GM18951 (cell line): ENCODE measurements at regions not wholly inside any gene's neighbourhood (a gene's known extent, or its start where the extent isn't known, plus 50 kb on each side); places are given as distances from the start of the nearest gene placed in this dataset.
"Not testable (repeated sequence)": the region's sequence is repeated elsewhere in the genome, so short reads cannot be mapped to it uniquely, and the experiment has no call there.

Experiments used
- POLR2A ChIP-seq: IDR thresholded peaks from 4 replicates; pipeline ENCODE4 v1.6.1; 2011; ENCODE audit warnings: mild to moderate bottlenecking; ENCODE audit not compliant: insufficient read length, insufficient read depth; ENCODE audit errors: extremely low read depth
- in situ Hi-C: fragments of 300-500 bp; cut with MboI; formaldehyde crosslinking; loops from one replicate; pipeline ENCODE4 v1.12.0; 2022; ENCODE audit warnings: low sequenced_read_pairs, mixed read lengths, inconsistent platforms; ENCODE audit not compliant: unreplicated experiment

GRCh38 chr13:76331943-76332712 lies 554.1 kb downstream of the KCTD12 start:
- no peak for TF ChIP-seq POLR2A
- in situ Hi-C loops = no loop called here

DNA sequence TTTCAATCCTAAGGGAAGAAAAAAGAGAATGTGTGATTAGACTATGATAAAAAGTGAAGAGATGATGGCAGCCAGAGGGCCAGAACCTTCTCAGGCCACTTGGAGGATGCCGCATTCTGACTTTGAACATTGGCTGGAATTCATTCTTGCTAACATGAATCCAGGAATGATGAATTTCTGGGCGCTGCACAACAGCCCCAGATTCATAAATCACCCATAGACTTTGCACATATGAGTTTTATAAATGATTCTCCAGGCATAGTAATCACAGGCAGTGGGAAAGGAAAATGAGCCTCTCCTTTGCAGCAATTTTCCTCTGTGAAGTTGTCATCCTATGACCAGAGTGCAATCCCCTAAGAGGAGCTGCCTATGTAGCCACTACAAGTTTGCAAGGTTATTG lies 555.4 kb downstream of the KCTD12 start:
- TF ChIP-seq POLR2A = no peak
- in situ Hi-C loops = no loop called here

DNA sequence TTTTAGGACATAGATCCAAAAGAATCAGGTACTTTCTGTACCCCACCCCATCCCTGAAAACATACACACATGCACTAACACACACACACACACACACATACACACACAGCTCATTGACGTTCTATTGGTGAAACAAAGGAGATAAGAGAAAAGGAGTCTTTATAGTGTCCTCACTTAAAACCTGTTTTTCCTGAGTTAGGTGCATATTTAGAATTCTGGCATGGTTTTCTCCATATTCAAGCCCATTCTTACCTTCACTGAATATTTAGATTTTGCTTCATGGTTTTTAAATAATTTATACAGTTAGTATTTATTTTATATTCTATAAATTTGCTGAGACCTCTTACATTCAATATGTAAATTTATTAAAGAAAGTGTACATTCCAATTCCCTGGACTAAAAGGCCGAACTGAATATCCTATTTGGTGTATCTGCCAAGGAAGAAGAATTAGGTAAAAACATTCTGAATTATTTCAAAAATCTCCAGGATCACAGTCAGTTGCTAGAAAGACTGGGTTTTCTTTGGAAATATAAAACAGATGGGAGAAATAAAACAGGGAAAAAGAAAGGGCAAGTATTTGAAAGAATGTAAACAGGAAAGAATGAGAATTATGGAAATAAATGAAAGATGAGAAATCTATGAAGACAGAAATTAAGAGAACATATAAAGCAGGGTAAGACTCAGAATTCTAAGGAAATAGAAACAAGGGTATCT lies 556.2 kb downstream of the KCTD12 start:
- in situ Hi-C loops = no loop called here
- TF ChIP-seq POLR2A = no peak

GRCh38 chr13:76329004-76329403 lies 557.2 kb downstream of the KCTD12 start:
- in situ Hi-C loops = no loop called here
- TF ChIP-seq POLR2A = no peak

- in situ Hi-C loops = no loop called here
- no peak for TF ChIP-seq POLR2A
These were observed 559.9 kb downstream of the KCTD12 start for GRCh38 chr13:76326343-76326742.

- TF ChIP-seq POLR2A = no peak
- in situ Hi-C loops = no loop called here
These were observed 566.3 kb downstream of the KCTD12 start for GRCh38 chr13:76319921-76320320.

DNA sequence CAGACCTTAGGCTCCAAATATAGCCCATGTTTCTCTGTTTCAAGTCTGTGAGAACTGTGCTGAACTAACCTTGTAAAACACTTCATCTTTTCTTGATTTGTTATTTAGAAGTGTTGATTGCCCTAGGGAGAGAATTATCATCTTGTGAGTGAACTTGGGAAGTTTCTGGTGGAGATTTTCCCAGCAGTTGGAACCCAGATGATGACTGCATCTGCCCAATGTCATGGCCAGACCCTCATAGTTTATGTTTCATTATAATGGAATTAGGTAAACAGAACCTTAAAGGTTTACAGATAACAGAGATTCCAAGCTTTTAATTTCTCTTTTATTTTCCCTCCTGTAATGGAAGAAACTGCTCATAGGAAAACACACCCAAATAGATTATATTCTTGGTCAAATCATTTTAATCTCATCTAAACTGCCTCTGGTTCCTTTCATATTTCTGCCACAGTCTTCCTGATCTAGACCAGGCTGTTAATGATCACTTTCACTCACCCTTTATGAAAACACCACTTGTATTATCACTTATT lies 569.1 kb downstream of the KCTD12 start:
- in situ Hi-C loops = no loop called here

DNA sequence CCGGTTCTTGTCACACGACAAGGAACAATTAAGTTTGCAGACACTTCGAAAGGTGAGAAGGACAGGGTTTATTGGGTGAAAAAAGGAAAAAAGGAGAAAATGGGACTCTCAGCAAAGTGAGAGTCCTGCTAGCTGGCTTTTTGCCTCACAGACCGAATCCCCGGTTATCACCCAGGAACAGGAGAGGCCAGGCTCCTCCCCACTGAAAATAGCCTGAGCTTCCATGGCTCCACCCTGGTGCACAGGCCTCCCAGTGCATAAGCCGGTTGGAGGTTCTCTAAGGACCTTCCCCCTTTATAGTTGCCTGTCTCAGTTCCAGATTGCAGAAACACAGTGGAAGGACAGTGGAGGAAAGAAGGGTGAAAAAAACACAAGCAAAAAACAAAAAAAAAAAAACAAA lies 571.7 kb downstream of the KCTD12 start:
- no peak for TF ChIP-seq POLR2A
- in situ Hi-C loops = no loop called here

More for the DNA sequence above, 569.1 kb downstream of the KCTD12 start:
- no peak for TF ChIP-seq POLR2A

- in situ Hi-C loops = no loop called here
- TF ChIP-seq POLR2A = no peak
These were observed 579.1 kb downstream of the KCTD12 start for GRCh38 chr13:76307142-76307541.

DNA sequence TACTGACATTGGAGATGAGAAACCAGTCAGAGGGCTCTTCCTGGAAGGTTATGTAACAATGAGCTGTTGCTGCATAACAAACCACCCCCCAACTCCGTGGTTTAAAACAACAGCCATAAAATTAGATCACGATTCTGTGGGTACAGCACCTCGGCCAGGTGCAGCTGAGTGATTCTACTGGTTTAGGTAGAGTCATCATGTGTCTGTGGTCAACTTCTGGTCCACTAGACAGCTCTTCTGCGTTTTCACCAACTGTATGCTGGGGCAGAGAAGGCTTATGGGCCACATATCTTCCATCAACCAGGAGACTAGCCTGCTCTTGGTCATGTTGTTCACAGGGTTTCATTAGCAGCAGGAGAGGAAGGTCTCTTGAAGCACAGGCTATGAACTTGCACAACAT lies 585.5 kb downstream of the KCTD12 start:
- TF ChIP-seq POLR2A = no peak
- in situ Hi-C loops = no loop called here

- TF ChIP-seq POLR2A = no peak
- in situ Hi-C loops = no loop called here
These were observed 588.9 kb downstream of the KCTD12 start for GRCh38 chr13:76297331-76297730.

GRCh38 chr13:76296751-76297150 lies 589.5 kb downstream of the KCTD12 start:
- in situ Hi-C loops = no loop called here
- no peak for TF ChIP-seq POLR2A

DNA sequence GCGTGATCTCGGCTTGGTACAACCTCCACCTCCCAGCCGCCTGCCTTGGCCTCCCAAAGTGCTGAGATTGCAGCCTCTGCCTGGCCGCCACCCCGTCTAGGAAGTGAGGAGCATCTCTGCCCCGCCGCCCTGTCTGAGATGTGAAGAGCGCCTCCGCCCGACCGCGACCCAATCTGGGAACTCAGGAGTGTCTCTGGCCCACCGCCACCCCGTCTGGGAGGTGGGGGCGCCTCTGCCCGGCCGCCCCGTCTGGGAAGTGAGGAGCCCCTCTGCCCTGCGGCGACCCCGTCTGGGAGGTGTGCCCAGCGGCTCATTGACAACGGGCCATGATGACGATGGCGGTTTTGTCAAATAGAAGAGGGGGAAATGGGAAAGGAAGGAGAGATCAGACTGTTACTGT lies 591.2 kb downstream of the KCTD12 start:
- in situ Hi-C loops = not testable (repeated sequence)

DNA sequence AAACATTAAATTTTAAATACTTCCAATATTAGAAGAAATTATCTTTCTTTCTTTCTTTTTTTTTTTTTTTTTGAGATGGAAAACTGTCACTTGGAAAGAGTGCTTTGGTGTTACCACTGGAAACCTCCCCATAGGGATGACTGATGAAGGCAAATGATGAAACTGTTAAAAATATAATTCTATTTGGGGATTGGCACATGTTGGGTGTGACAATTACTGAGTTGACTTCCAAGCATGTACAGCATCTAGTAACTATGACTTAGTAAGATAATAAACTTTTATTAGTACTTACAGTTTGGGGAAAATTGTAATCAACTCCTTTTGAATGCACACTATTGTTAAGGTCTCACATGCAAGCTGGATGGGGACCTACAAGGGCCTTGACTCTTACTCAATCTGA lies 592.5 kb downstream of the KCTD12 start:
- TF ChIP-seq POLR2A = no peak
- in situ Hi-C loops = no loop called here
